ENCODE measurements at regions not wholly inside any gene's neighbourhood (a gene's known extent, or its start where the extent isn't known, plus 50 kb on each side); places are given as distances from the start of the nearest gene placed in this dataset.

- no peak for DNase-seq
- TF ChIP-seq POLR2A (IDR thresholded peaks at IDR 0.05) (no peak), CTCF (IDR thresholded peaks at IDR 0.05) (no peak)
- H3K4me3 ChIP-seq, result no peak overlapping the region
Measured at GRCh38 chr2:56531668-56532420, 348.1 kb downstream of the CCDC85A start.

GRCh38 chr2:56534321-56534720, 350.5 kb downstream of the CCDC85A start:
- DNase-seq, result no peak
- no peak for TF ChIP-seq POLR2A (IDR thresholded peaks at IDR 0.05)
- no peak for TF ChIP-seq CTCF (IDR thresholded peaks at IDR 0.05)
- Histone ChIP-seq H3K9me3 (no peaks in the 10 kb centered on the region), H3K4me1 (no peaks in the 10 kb centered on the region), H3K4me3 (no peak overlapping the region), H3K36me3 (no peaks in the 10 kb centered on the region), H3K27me3 (no peaks in the 10 kb centered on the region), H3K27ac (no peak overlapping the region)

More at GRCh38 chr2:56531668-56532420, 348.1 kb downstream of the CCDC85A start:
- H3K27ac ChIP-seq, result no peak overlapping the region
- no peaks in the 10 kb centered on the region for H3K9me3 ChIP-seq
- no peaks in the 10 kb centered on the region for H3K4me1 ChIP-seq
- H3K36me3 ChIP-seq, result no peaks in the 10 kb centered on the region
- H3K27me3 ChIP-seq, result no peaks in the 10 kb centered on the region

- DNase-seq, result no peak
- Histone ChIP-seq H3K9me3 (no peaks in the 10 kb centered on the region), H3K4me1 (no peaks in the 10 kb centered on the region), H3K36me3 (no peaks in the 10 kb centered on the region), H3K27ac (no peak overlapping the region), H3K27me3 (no peaks in the 10 kb centered on the region), H3K4me3 (no peak overlapping the region)
- TF ChIP-seq CTCF (IDR thresholded peaks at IDR 0.05) (no peak), POLR2A (IDR thresholded peaks at IDR 0.05) (no peak)
Measured at GRCh38 chr2:56537756-56538155, 354.0 kb downstream of the CCDC85A start.

- no peak for DNase-seq
- H3K4me1 ChIP-seq, result no peaks in the 10 kb centered on the region
- no peaks in the 10 kb centered on the region for H3K36me3 ChIP-seq
- TF ChIP-seq POLR2A (IDR thresholded peaks at IDR 0.05), result no peak
- TF ChIP-seq CTCF (IDR thresholded peaks at IDR 0.05), result no peak
- H3K4me3 ChIP-seq, result no peak overlapping the region
- H3K27ac ChIP-seq, result no peak overlapping the region
- H3K9me3 ChIP-seq, result no peaks in the 10 kb centered on the region
- no peaks in the 10 kb centered on the region for H3K27me3 ChIP-seq
Measured at GRCh38 chr2:56539618-56540017, 355.8 kb downstream of the CCDC85A start.

GRCh38 chr2:56540467-56540866, 356.7 kb downstream of the CCDC85A start:
- H3K4me3 ChIP-seq, result no peak overlapping the region
- no peaks in the 10 kb centered on the region for H3K9me3 ChIP-seq
- H3K4me1 ChIP-seq, result no peaks in the 10 kb centered on the region
- no peaks in the 10 kb centered on the region for H3K27me3 ChIP-seq
- no peaks in the 10 kb centered on the region for H3K36me3 ChIP-seq
- DNase-seq, result no peak
- TF ChIP-seq CTCF (IDR thresholded peaks at IDR 0.05), result no peak
- no peak for TF ChIP-seq POLR2A (IDR thresholded peaks at IDR 0.05)
- no peak overlapping the region for H3K27ac ChIP-seq
